HG02885 (cell line): ENCODE measurements at regions not wholly inside any gene's neighbourhood (a gene's known extent, or its start where the extent isn't known, plus 50 kb on each side); places are given as distances from the start of the nearest gene placed in this dataset.

Source experiments
- ATAC-seq: cut with Tn5 transposase; IDR thresholded peaks from one replicate; pipeline ENCODE4 v1.9.1; 2021; ENCODE audit warnings: mild to moderate bottlenecking; ENCODE audit not compliant: unreplicated experiment, poor library complexity

GRCh38 chr10:21214329-21214728 is 311.2 kb downstream of the SKIDA1 start:
- ATAC-seq: no peak

GRCh38 chr10:21213381-21213780 is 312.1 kb downstream of the SKIDA1 start:
- ATAC-seq: no peak

GRCh38 chr10:21212912-21213311 is 312.6 kb downstream of the SKIDA1 start:
- no peak for ATAC-seq

- no peak for ATAC-seq
Measured at GRCh38 chr10:21212348-21212747, 313.1 kb downstream of the SKIDA1 start.

- ATAC-seq: no peak
Measured at GRCh38 chr10:21209495-21209894, 312.4 kb upstream of the NEBL start.

- no peak for ATAC-seq
Measured at GRCh38 chr10:21208666-21209316, 311.7 kb upstream of the NEBL start.

DNA sequence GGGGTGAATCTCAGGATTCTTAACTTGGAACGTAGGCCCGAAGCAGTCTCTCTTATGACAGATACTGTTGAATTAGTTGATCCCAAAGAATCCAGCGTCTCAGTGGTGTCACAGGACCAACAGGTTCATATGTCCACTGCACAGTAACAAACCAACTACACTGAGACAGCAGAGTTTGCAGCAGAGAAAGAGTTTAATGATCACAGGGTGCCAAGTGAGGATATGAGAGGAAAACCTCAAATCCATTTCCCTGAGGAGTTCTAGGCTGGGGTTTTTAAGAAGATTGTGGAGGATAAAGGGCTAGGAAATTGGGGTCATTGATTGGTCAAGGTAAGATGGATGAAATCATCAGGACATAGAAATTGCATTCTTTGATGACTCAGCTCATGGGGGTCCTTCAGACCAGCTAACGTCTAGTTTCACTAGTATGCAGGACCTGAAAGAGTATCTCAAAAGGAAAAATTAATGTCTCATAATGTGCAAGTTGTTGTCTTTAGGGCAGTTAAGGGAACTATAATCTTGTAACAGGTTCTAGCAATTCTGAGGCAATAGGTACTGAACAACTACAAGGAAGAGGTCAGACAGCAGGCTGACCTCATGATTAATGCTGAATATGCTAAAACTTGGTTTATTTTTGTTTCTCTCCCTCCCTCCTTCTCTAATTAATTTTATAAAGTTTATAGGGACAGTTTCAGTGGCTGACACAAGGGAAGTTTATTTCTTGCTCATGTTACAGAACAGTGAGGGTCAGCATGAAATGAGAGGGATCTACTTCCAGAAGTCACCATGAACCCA is 310.9 kb upstream of the NEBL start:
- no peak for ATAC-seq

DNA sequence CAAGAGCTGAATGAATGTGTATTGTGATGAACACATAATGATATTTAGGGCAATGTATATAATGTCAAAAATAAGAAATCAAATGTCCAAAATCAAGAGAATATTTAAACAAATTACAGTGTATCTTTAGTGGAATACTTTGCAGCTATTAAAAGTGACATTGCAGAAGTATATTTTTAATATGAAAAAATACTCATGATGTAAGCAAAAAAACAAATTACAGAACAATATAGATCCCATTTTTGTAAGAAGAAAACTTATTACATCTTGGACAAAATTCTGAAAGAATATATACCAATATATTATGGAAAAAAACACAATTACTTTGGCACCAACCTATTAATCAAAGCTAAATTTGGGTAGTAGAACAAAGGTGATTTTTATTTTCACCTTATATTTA is 308.2 kb upstream of the NEBL start:
- ATAC-seq: no peak

- ATAC-seq: no peak
Measured at GRCh38 chr10:21203473-21204107, 306.5 kb upstream of the NEBL start.

GRCh38 chr10:21202776-21203462 is 305.8 kb upstream of the NEBL start:
- ATAC-seq: no peak

GRCh38 chr10:21199501-21199900 is 302.4 kb upstream of the NEBL start:
- no peak for ATAC-seq

GRCh38 chr10:21197838-21198237 is 300.7 kb upstream of the NEBL start:
- no peak for ATAC-seq

GRCh38 chr10:21196822-21197395 is 299.8 kb upstream of the NEBL start:
- ATAC-seq: no peak

DNA sequence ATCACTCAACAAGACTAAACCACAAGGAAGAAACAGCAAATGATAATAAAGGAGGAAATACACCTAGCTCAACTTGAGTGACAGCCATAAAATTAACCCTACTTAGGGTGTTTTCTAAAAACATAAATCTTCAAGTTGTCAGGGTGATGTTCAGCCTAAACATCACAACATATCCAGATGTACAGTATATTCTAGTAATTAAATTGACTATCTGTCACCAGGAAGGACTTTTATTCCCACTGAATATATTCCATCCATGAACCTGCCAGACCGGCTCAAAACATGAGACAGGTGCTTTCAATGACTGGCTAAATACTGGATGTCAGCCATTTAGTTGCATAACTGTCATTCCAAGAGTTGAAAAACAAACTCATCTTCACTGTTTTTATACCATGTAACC is 298.1 kb upstream of the NEBL start:
- no peak for ATAC-seq

GRCh38 chr10:21194510-21194993 is 297.4 kb upstream of the NEBL start:
- ATAC-seq: no peak

DNA sequence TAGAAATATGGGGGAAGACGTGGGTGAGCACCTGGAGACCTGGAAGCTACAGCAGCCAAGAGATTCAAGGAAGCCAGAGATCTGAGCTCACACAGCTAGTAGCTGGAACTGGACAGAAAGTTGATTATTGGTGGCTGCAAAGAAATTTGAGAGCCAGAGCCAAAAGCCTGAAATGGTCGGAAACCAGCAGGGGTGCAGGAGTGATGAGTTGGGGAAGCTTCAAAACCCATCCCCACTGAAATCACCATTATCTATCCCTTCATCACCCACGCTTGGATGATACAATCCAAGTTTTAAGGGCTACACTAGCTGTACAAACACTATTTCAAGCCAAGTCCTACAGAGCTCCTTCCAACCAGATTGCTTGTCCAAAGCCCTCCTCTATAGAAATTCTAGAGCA is 296.1 kb upstream of the NEBL start:
- ATAC-seq: no peak

DNA sequence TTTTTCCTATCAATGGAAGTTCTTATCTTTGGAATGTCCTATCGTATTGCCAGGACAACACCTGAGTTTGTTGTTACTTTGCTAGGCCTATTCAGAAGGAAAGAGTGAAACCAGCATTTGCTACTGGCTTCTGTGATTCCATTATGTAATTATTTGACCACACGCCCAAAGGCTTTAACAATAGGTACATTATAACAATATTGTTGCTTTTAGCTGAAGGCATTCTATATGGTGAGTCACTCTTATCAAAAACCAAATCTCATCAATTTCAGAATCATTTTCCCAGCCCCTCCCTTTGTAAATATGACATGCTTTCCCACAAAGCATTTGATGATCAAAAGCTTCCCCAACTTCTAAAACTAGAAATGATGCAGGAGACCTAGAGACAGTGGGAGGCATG is 294.4 kb upstream of the NEBL start:
- ATAC-seq: no peak

DNA sequence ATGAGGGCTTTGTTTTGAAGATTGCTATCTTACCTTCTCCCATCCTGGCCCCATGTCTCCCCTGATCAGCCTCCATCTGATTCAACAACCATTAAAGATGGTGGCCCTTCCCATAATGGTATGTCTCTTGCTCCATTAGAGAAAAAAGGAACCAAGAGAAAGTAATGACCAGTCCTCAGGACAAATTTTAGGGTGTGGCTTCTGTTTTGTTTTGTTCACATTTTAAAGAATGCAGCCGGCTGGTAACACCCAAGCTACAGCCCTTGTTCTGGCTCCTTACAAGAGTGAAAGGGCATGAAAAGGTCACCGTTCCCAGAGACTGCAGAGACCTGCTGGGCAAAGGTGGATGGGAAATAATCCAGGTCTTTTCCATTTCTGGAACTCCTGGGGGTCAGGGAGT is 287.9 kb upstream of the NEBL start:
- ATAC-seq: no peak

GRCh38 chr10:21184216-21184615 is 287.1 kb upstream of the NEBL start:
- ATAC-seq: no peak

GRCh38 chr10:21183025-21183424 is 285.9 kb upstream of the NEBL start:
- no peak for ATAC-seq
